IMR-90 (cell line): ENCODE measurements at regions not wholly inside any gene's neighbourhood (a gene's known extent, or its start where the extent isn't known, plus 50 kb on each side); places are given as distances from the start of the nearest gene placed in this dataset.

Experiments
- ATAC-seq: fragments of 200-7000 bp; cut with Tn5 transposase; 2 replicates; pipeline ENCODE4 v1.9.1; 2020; ENCODE audit warnings: low read depth, mild to moderate bottlenecking, moderate library complexity
- BruUV-seq: library from RNA; stranded (reverse); fragments of 400-500 nt; replicated peaks from 2 replicates; lab custom pipeline; 2021; lab: Mats Ljungman, UMichigan
- CTCF ChIA-PET: fragments of 300-600 bp; formaldehyde crosslinking; extraction: SDS; loops from one replicate; lab custom pipeline; 2021; ENCODE audit warnings: antibody characterized with exemption; lab: Yijun Ruan, JAX
- POLR2A ChIA-PET: fragments of 300-600 bp; sonication (Branson Sonifier 250); formaldehyde crosslinking; loops from one replicate; lab custom pipeline; 2022; ENCODE audit warnings: antibody characterized with exemption; ENCODE audit not compliant: unreplicated experiment; lab: Charles Lee
- DNase-seq: peaks from one replicate; pipeline ENCODE4 v3.0.0; 2013
- H2AFZ ChIP-seq: replicated peaks from 2 replicates; pipeline ENCODE3; 2013; ENCODE audit warnings: low read length, mild to moderate bottlenecking; ENCODE audit not compliant: poor library complexity
- H2AK5ac ChIP-seq: 2 replicates; pipeline ENCODE4 v1.6.1; 2013; ENCODE audit warnings: low read depth, low read length, inconsistent platforms
- H2AK9ac ChIP-seq: replicated peaks from 2 replicates; pipeline ENCODE3; 2013; ENCODE audit warnings: mild to moderate bottlenecking, low read depth, low read length, moderate library complexity; ENCODE audit not compliant: poor library complexity
- H2BK120ac ChIP-seq: 2 replicates; pipeline ENCODE4 v1.6.1; 2013; ENCODE audit warnings: low read depth, low read length, inconsistent platforms
- H2BK15ac ChIP-seq: 3 replicates; pipeline ENCODE4 v1.6.1; 2013; ENCODE audit warnings: low read depth, low read length, inconsistent platforms
- H2BK20ac ChIP-seq: 2 replicates; pipeline ENCODE4 v1.6.1; 2013; ENCODE audit warnings: low read depth, mild to moderate bottlenecking, inconsistent platforms, low read length, moderate library complexity
- H2BK5ac ChIP-seq: 2 replicates; pipeline ENCODE4 v1.6.1; 2013; ENCODE audit warnings: mild to moderate bottlenecking, low read depth, low read length, inconsistent platforms; ENCODE audit not compliant: poor library complexity, severe bottlenecking
- H3K14ac ChIP-seq: replicated peaks from 2 replicates; pipeline ENCODE4 v1.6.1; 2013; ENCODE audit warnings: low read depth, low read length, inconsistent platforms
- H3K18ac ChIP-seq: 2 replicates; pipeline ENCODE4 v1.6.1; 2013; ENCODE audit warnings: low read depth, low read length, control low read depth
- H3K23ac ChIP-seq: 2 replicates; pipeline ENCODE4 v1.6.1; 2013; ENCODE audit warnings: low read depth, low read length, inconsistent platforms
- H3K27ac ChIP-seq: 2 replicates; pipeline ENCODE4 v1.5.1; 2013; ENCODE audit warnings: mild to moderate bottlenecking, control low read depth, low read length; ENCODE audit not compliant: insufficient read depth
- H3K27me3 ChIP-seq: 2 replicates; pipeline ENCODE4 v1.6.1; 2013; ENCODE audit warnings: low read length; ENCODE audit not compliant: control insufficient read depth, insufficient read depth
- H3K36me3 ChIP-seq: 2 replicates; pipeline ENCODE4 v1.6.1; 2013; ENCODE audit warnings: low read length, mixed read lengths; ENCODE audit not compliant: control insufficient read depth, insufficient read depth
- H3K4ac ChIP-seq: 2 replicates; pipeline ENCODE4 v1.6.1; 2013; ENCODE audit warnings: low read depth, low read length, inconsistent platforms
- H3K4me1 ChIP-seq: 2 replicates; pipeline ENCODE4 v1.6.1; 2013; ENCODE audit warnings: low read length, mixed read lengths; ENCODE audit not compliant: control insufficient read depth, insufficient read depth
- H3K4me2 ChIP-seq: 2 replicates; pipeline ENCODE4 v1.6.1; 2013; ENCODE audit warnings: low read depth, mild to moderate bottlenecking, control low read depth, low read length, moderate library complexity
- H3K4me3 ChIP-seq: 2 replicates; pipeline ENCODE4 v1.5.1; 2013; ENCODE audit warnings: low read depth, mild to moderate bottlenecking, control low read depth, low read length, moderate library complexity; ENCODE audit not compliant: insufficient read depth
- H3K56ac ChIP-seq: 2 replicates; pipeline ENCODE4 v1.6.1; 2013; ENCODE audit warnings: low read length, inconsistent platforms; ENCODE audit not compliant: insufficient read depth; ENCODE audit errors: extremely low read depth
- H3K79me1 ChIP-seq, 2 experiments: 2 replicates each; pipeline ENCODE4 v1.6.1; 2013; ENCODE audit warnings: low read length in 2 of 2, inconsistent platforms in 1 of 2, low read depth in 1 of 2
- H3K9ac ChIP-seq: 2 replicates; pipeline ENCODE4 v1.6.1; 2013; ENCODE audit warnings: low read depth, low read length, control low read depth
- H3K9me1 ChIP-seq: 2 replicates; pipeline ENCODE4 v1.6.1; 2013; ENCODE audit warnings: low read length, inconsistent platforms; ENCODE audit not compliant: insufficient read depth
- H3K9me3 ChIP-seq: 2 replicates; pipeline ENCODE4 v1.6.1; 2013; ENCODE audit warnings: low read length; ENCODE audit not compliant: control insufficient read depth, insufficient read depth
- H4K20me1 ChIP-seq: 2 replicates; pipeline ENCODE4 v1.6.1; 2013; ENCODE audit warnings: low read length, inconsistent platforms; ENCODE audit not compliant: insufficient read depth
- H4K5ac ChIP-seq: 2 replicates; pipeline ENCODE4 v1.6.1; 2013; ENCODE audit warnings: mild to moderate bottlenecking, low read depth, low read length, control low read depth
- H4K8ac ChIP-seq, 2 experiments: 2 replicates each; pipeline ENCODE4 v1.6.1; 2013; ENCODE audit warnings: low read depth in 2 of 2, low read length in 2 of 2, control low read depth in 1 of 2, inconsistent platforms in 1 of 2
- H4K91ac ChIP-seq: 2 replicates; pipeline ENCODE4 v1.6.1; 2013; ENCODE audit warnings: low read depth, low read length, inconsistent platforms; ENCODE audit not compliant: insufficient read depth
- BHLHE40 ChIP-seq: fragments of 150-350 bp; IDR thresholded peaks from 2 replicates; pipeline ENCODE4 v1.6.1; 2016; ENCODE audit warnings: mild to moderate bottlenecking, low read depth, low read length
- CEBPB ChIP-seq: IDR thresholded peaks from 2 replicates; pipeline ENCODE4 v1.6.1; 2012; ENCODE audit warnings: low read depth, low read length, improper control_type of control experiment
- CHD1 ChIP-seq: IDR thresholded peaks from 2 replicates; pipeline ENCODE4 v1.6.1; 2012; ENCODE audit warnings: low read depth, low read length, improper control_type of control experiment
- CTCF ChIP-seq: conservative IDR thresholded peaks from 2 replicates; pipeline ENCODE4 v1.5.1; 2012; ENCODE audit warnings: mild to moderate bottlenecking, low read depth, low read length, improper control_type of control experiment
- ELK1 ChIP-seq: fragments of 150-350 bp; IDR thresholded peaks from 2 replicates; pipeline ENCODE4 v1.6.1; 2016; ENCODE audit warnings: low read depth, mild to moderate bottlenecking, low read length, moderate library complexity, borderline replicate concordance
- FOS ChIP-seq: fragments of 150-350 bp; IDR thresholded peaks from 2 replicates; pipeline ENCODE4 v1.6.1; 2016; ENCODE audit warnings: low read depth, low read length
- MAZ ChIP-seq: IDR thresholded peaks from 2 replicates; pipeline ENCODE4 v1.6.1; 2012; ENCODE audit warnings: low read depth, mild to moderate bottlenecking, low read length, improper control_type of control experiment, moderate library complexity, borderline replicate concordance
- MXI1 ChIP-seq: IDR thresholded peaks from 2 replicates; pipeline ENCODE4 v1.6.1; 2012; ENCODE audit warnings: low read depth, mild to moderate bottlenecking, low read length, moderate library complexity, borderline replicate concordance
- NFE2L2 ChIP-seq: fragments of 150-350 bp; IDR thresholded peaks from 2 replicates; pipeline ENCODE4 v1.6.1; 2016; ENCODE audit warnings: low read depth, mild to moderate bottlenecking, low read length
- POLR2A ChIP-seq: IDR thresholded peaks from 2 replicates; pipeline ENCODE4 v1.6.1; 2012; ENCODE audit warnings: mild to moderate bottlenecking, low read depth, low read length
- RAD21 ChIP-seq: IDR thresholded peaks from 2 replicates; pipeline ENCODE4 v1.6.1; 2012; ENCODE audit warnings: low read length, improper control_type of control experiment
- RCOR1 ChIP-seq: IDR thresholded peaks from 2 replicates; pipeline ENCODE4 v1.6.1; 2012; ENCODE audit warnings: mild to moderate bottlenecking, low read length, improper control_type of control experiment; ENCODE audit not compliant: insufficient replicate concordance
- RFX5 ChIP-seq: IDR thresholded peaks from 2 replicates; pipeline ENCODE4 v1.8.0; 2012; ENCODE audit warnings: low read depth, mild to moderate bottlenecking, low read length, moderate library complexity
- SMC3 ChIP-seq: fragments of 150-350 bp; IDR thresholded peaks from 2 replicates; pipeline ENCODE4 v1.6.1; 2016; ENCODE audit warnings: low read depth, mild to moderate bottlenecking, antibody characterized with exemption, low read length, moderate library complexity
- USF2 ChIP-seq: fragments of 150-350 bp; IDR thresholded peaks from 2 replicates; pipeline ENCODE4 v1.6.1; 2017; ENCODE audit warnings: mild to moderate bottlenecking, antibody characterized with exemption, low read length, low read depth
- WGBS, 2 experiments: methylation state at CpG; one replicate each; pipeline versions ENCODE4 v1.1.5 to v1.1.7; 2013; ENCODE audit warnings: missing lambda C conversion rate in 2 of 2; ENCODE audit not compliant: insufficient read length in 1 of 2; ENCODE audit errors: extremely low coverage in 2 of 2; 5-methylcytosine and 5-hydroxymethylcytosine counted together
- dilution Hi-C: fragments of 300-500 bp; cut with HindIII; formaldehyde crosslinking; loops from one replicate; pipeline ENCODE4 v1.14.3; 2018; ENCODE audit warnings: low sequenced_read_pairs; ENCODE audit not compliant: unreplicated experiment
- in situ Hi-C: fragments of 300-500 bp; cut with MboI; formaldehyde crosslinking; loops from 3 replicates; pipeline ENCODE4 v1.14.3; 2019; ENCODE audit warnings: low sequenced_read_pairs, inconsistent platforms, mixed read lengths
- intact Hi-C: fragments of 100-400 bp; cut with micrococcal nuclease; formaldehyde crosslinking; loops from 2 replicates; pipeline ENCODE4 v1.10.0; 2022

- Histone ChIP-seq H3K14ac (no peak overlapping the region), H4K91ac (no peak overlapping the region), H3K9me1 (no peaks in the 10 kb centered on the region), H2BK15ac (no peak overlapping the region), H3K9ac (no peak overlapping the region), H2BK5ac (no peak overlapping the region), H3K56ac (no peak overlapping the region), H3K4me1 (peaks cover 7% of the 10 kb centered on the region), H2AK9ac (no peak overlapping the region), H2AK5ac (no peak overlapping the region), H3K4me2 (no peak overlapping the region), H4K5ac (no peak overlapping the region), H3K27me3 (peaks cover 24% of the 10 kb centered on the region), H3K4me3 (no peak overlapping the region), H2BK20ac (no peak overlapping the region), H3K23ac (no peak overlapping the region), H2BK120ac (no peak overlapping the region), H3K36me3 (no peaks in the 10 kb centered on the region), H4K20me1 (no peaks in the 10 kb centered on the region), H3K4ac (no peak overlapping the region), H3K18ac (no peak overlapping the region), H3K79me1 (no peaks in the 10 kb centered on the region), H3K27ac (no peak overlapping the region), H3K9me3 (no peaks in the 10 kb centered on the region), H4K8ac (no peak overlapping the region), H2AFZ (no peak overlapping the region)
- no CpG with 5 or more reads among the region's 4 CpGs for WGBS, 2 experiments
- ATAC-seq (no peak), DNase-seq (no peak)
- dilution Hi-C loops = no loop called here
- intact Hi-C loops = no loop called here
- BruUV-seq = no TSS peak
- no peak for TF ChIP-seq RCOR1
- no peak for TF ChIP-seq NFE2L2
- TF ChIP-seq BHLHE40 = no peak
- no peak for TF ChIP-seq USF2
- TF ChIP-seq RAD21 = no peak
- no peak for TF ChIP-seq CEBPB
- no peak for TF ChIP-seq MXI1
- TF ChIP-seq CTCF = no peak
- no peak for TF ChIP-seq MAZ
- TF ChIP-seq CHD1 = no peak
- no peak for TF ChIP-seq RFX5
- no peak for TF ChIP-seq ELK1
- TF ChIP-seq POLR2A = no peak
- no peak for TF ChIP-seq SMC3
- no peak for TF ChIP-seq FOS
- CTCF ChIA-PET = no interaction called here
- POLR2A ChIA-PET = no interaction called here
- in situ Hi-C loops = no loop called here
Observed at GRCh38 chr2:47636176-47636575, 65.4 kb upstream of the KCNK12 start.
